Uterus (tissue), 3 donors: ENCODE measurements at regions not wholly inside any gene's neighbourhood (a gene's known extent, or its start where the extent isn't known, plus 50 kb on each side); places are given as distances from the start of the nearest gene placed in this dataset.

Source experiments
- DNase-seq, 2 donors: peaks; one replicate each; pipeline ENCODE4 v3.0.0-alpha.2; 2019 to 2020
- H3K27ac ChIP-seq, 2 donors: fragments of 200-600 bp; sonication (generic); 1 replicate in 1 of 2; 2 replicates in 1 of 2; pipeline ENCODE4 v1.5.1; 2016 to 2018
- H3K27me3 ChIP-seq, 2 donors: fragments of 200-600 bp; sonication (generic); one replicate each; pipeline ENCODE4 v1.5.1; 2018 to 2019; ENCODE audit warnings: control low read depth in 1 of 2
- H3K36me3 ChIP-seq, 2 donors: fragments of 200-600 bp; sonication (generic); one replicate each; pipeline ENCODE4 v1.5.1; 2019; ENCODE audit warnings: control low read depth in 1 of 2
- H3K4me1 ChIP-seq, 2 donors: fragments of 200-600 bp; sonication (generic); one replicate each; pipeline ENCODE4 v1.5.1; 2018 to 2019; ENCODE audit warnings: control low read depth in 1 of 2
- H3K4me3 ChIP-seq, 2 donors: fragments of 200-600 bp; sonication (generic); 1 replicate in 1 of 2; 2 replicates in 1 of 2; pipeline ENCODE4 v1.5.1; 2018 to 2019; ENCODE audit warnings: mild to moderate bottlenecking in 1 of 2
- H3K9me3 ChIP-seq, 2 donors: fragments of 200-600 bp; sonication (generic); one replicate each; pipeline ENCODE4 v1.5.1; 2019; ENCODE audit warnings: control low read depth in 1 of 2
- POLR2A ChIP-seq, 2 donors: fragments of 450-650 bp; IDR thresholded peaks; one replicate each; pipeline ENCODE4 v1.6.1; 2016; ENCODE audit warnings: antibody characterized with exemption in 2 of 2, mild to moderate bottlenecking in 1 of 2, moderate library complexity in 1 of 2
- intact Hi-C: fragments of 100-400 bp; cut with DNase I; formaldehyde crosslinking; loops from one replicate; pipeline ENCODE4 v1.15.1; 2023; ENCODE audit warnings: low total_unique reads
- TF ChIP-seq, protein P1 (sequence below), 4 experiments: fragments of 200-600 bp in 2 of 4; fragments of 450-650 bp in 2 of 4; sonication (generic) in 2 of 4; IDR thresholded peaks; one replicate each; pipeline ENCODE4 v1.5.1; 2016 to 2019; ENCODE audit warnings: antibody characterized with exemption in 4 of 4, mild to moderate bottlenecking in 2 of 4, moderate library complexity in 1 of 4
- donor health status: DM: yes; HTN: yes; CAD: no.

DNA sequence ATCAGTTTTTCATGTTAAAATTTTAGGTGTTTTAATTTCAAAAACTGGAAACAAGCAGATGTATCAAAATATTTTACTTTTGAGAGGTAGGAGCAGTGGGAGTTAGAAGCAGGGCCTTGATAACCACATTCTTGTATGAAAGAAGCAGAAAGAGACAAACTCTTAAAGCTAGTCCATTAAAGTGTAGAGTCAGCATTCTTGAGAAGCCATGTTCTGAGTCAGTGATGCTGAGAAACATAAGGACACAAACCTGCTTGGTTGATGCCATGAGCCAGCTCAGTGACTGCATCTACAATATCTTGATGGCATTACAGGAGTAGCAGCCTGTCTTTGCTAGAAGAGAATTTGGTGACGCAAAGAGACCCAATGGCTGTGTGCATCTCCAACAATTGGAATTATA is 826.1 kb upstream of the CTNND2 start:
- H3K27ac ChIP-seq: no peak overlapping the region
- TF ChIP-seq, protein P1, sequence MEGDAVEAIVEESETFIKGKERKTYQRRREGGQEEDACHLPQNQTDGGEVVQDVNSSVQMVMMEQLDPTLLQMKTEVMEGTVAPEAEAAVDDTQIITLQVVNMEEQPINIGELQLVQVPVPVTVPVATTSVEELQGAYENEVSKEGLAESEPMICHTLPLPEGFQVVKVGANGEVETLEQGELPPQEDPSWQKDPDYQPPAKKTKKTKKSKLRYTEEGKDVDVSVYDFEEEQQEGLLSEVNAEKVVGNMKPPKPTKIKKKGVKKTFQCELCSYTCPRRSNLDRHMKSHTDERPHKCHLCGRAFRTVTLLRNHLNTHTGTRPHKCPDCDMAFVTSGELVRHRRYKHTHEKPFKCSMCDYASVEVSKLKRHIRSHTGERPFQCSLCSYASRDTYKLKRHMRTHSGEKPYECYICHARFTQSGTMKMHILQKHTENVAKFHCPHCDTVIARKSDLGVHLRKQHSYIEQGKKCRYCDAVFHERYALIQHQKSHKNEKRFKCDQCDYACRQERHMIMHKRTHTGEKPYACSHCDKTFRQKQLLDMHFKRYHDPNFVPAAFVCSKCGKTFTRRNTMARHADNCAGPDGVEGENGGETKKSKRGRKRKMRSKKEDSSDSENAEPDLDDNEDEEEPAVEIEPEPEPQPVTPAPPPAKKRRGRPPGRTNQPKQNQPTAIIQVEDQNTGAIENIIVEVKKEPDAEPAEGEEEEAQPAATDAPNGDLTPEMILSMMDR (IDR thresholded peaks at IDR 0.05): no peak
- TF ChIP-seq POLR2A (IDR thresholded peaks at IDR 0.05): no peak
- no peaks in the 10 kb centered on the region for H3K27me3 ChIP-seq
- no peak for DNase-seq
- H3K4me1 ChIP-seq: no peaks in the 10 kb centered on the region
- intact Hi-C loops: no loop called here
- no peaks in the 10 kb centered on the region for H3K36me3 ChIP-seq
- no peak overlapping the region for H3K4me3 ChIP-seq
- H3K9me3 ChIP-seq: no peaks in the 10 kb centered on the region

DNA sequence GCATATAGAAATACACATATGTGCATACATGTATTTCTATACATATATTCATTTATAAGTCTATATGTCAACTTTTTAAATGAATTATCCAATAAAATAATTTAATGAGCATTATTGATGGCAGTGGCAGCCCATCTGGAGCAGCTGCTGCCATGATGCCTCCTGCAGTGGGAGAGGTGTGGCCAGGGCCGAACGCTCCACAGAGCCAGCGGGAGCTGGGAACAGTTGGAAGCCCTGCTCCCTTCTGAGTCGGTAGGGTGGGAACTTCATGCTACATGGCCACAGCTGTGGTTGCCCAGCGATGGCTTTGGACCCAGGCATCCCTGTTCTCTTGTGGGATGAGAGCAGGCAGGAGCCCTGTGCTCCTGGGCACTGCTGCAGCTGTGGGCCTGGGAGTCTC is 812.4 kb upstream of the CTNND2 start:
- Histone ChIP-seq H3K36me3 (no peaks in the 10 kb centered on the region), H3K4me3 (no peak overlapping the region), H3K27me3 (no peaks in the 10 kb centered on the region), H3K4me1 (no peaks in the 10 kb centered on the region), H3K9me3 (no peaks in the 10 kb centered on the region), H3K27ac (no peak overlapping the region)
- intact Hi-C loops: no loop called here
- no peak for DNase-seq
- TF ChIP-seq, protein P1 (IDR thresholded peaks at IDR 0.05): no peak
- TF ChIP-seq POLR2A (IDR thresholded peaks at IDR 0.05): no peak

DNA sequence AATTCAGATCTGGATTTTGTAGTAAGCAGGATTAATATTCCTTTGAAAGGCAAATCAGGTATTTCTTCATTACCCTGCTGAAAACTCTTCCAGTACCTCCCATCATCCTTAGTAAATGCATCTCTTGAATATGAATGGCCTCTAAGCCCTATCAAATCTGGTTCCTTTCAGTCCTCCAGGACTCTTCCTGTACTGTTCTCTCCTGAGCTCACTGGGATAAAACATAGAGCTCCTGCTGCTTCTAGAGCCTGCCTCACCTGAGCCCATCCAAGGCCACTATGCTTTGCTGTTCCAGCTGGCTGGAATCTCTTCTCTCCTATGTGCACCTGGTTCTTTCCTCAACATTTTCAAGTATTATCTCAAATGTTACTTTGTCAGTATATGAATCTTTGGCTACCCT is 803.3 kb upstream of the CTNND2 start:
- DNase-seq: no peak
- no peaks in the 10 kb centered on the region for H3K9me3 ChIP-seq
- H3K36me3 ChIP-seq: no peaks in the 10 kb centered on the region
- no peak overlapping the region for H3K4me3 ChIP-seq
- H3K4me1 ChIP-seq: no peaks in the 10 kb centered on the region
- H3K27me3 ChIP-seq: no peaks in the 10 kb centered on the region
- TF ChIP-seq POLR2A (IDR thresholded peaks at IDR 0.05): no peak
- TF ChIP-seq, protein P1 (IDR thresholded peaks at IDR 0.05): no peak
- H3K27ac ChIP-seq: no peak overlapping the region
- intact Hi-C loops: no loop called here

GRCh38 chr5:12704955-12705354 is 800.7 kb upstream of the CTNND2 start:
- no peaks in the 10 kb centered on the region for H3K9me3 ChIP-seq
- no peak overlapping the region for H3K4me3 ChIP-seq
- TF ChIP-seq POLR2A (IDR thresholded peaks at IDR 0.05): no peak
- TF ChIP-seq, protein P1 (IDR thresholded peaks at IDR 0.05): no peak

DNA sequence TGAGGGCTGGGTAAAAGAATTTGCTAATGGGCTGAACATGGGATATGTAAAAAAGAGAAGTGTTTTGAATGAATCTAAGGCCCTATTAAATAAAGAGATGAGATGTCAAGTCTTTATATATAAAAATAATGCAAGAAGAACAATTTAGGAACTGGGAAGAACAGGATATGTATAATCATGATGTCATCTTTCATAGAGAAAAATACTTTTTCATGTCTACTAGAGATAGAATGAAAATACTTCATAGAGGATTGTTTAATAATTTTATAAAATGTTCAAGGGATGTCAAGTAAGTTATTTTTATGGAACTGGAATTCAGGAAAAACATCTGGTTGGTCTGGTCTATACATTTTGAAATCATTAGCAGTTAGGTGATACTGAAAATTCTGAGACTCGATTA is 799.0 kb upstream of the CTNND2 start:
- no peaks in the 10 kb centered on the region for H3K36me3 ChIP-seq
- H3K4me3 ChIP-seq: no peak overlapping the region
- intact Hi-C loops: no loop called here
- H3K4me1 ChIP-seq: no peaks in the 10 kb centered on the region
- no peak overlapping the region for H3K27ac ChIP-seq
- DNase-seq: no peak
- H3K9me3 ChIP-seq: no peaks in the 10 kb centered on the region
- H3K27me3 ChIP-seq: no peaks in the 10 kb centered on the region
- TF ChIP-seq, protein P1 (IDR thresholded peaks at IDR 0.05): no peak
- no peak for TF ChIP-seq POLR2A (IDR thresholded peaks at IDR 0.05)

More at GRCh38 chr5:12704955-12705354, 800.7 kb upstream of the CTNND2 start:
- Histone ChIP-seq H3K27ac (no peak overlapping the region), H3K27me3 (no peaks in the 10 kb centered on the region), H3K36me3 (no peaks in the 10 kb centered on the region), H3K4me1 (no peaks in the 10 kb centered on the region)
- no peak for DNase-seq
- intact Hi-C loops: no loop called here
